ENCODE measurements at regions not wholly inside any gene's neighbourhood (a gene's known extent, or its start where the extent isn't known, plus 50 kb on each side); places are given as distances from the start of the nearest gene placed in this dataset.

DNA sequence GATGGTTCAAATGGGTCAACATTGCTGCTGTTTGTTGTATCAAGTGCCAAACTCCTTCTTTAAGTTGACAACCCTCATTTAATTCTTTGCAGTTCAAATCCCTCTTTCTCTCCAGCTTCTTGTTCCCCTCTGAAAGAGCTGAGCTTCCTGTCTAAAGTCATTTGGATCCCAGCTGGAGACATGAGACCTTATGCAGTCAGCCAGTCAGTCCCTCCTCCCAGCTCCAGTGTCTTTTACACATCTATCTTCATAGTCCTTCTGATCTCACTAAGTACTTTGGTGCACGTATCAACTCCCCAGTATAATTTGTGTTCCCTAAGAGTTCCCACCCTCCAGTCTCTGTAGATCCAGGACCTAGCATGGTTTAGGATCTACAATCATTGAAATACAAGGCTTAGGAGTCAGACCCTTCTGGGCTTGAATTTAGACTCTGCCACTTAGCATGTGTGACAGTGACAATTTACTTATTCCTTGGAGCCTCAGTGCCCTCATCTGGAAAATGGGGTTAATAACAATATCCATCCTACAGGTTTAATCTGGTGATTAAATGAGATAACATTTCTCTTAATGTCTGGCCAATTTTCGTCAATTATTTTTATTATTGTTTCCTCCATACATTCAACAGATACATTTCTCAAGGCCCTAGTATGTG is 102.8 kb upstream of the SEMA6D start:
- DNase-seq = no peak

DNA sequence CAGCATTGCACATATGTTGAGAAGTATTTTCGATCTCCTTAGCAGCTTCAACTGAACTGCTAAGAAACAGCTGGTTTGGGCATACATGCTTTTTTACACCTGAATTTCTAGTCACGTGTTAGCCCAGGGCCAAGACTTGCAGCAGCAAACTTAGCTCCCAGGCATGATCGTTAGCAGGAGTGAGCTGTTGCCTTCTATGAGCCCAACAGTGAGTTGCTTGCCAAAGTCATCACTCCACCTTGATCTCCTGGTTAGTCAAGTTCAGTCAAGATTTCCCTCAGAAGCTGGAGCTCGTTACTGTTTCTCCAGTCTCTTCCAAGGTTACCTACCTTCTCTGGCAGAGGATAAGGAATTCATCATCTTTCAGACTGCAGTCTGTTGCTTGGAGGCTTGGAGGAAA is 100.4 kb upstream of the SEMA6D start:
- no peak for DNase-seq

DNA sequence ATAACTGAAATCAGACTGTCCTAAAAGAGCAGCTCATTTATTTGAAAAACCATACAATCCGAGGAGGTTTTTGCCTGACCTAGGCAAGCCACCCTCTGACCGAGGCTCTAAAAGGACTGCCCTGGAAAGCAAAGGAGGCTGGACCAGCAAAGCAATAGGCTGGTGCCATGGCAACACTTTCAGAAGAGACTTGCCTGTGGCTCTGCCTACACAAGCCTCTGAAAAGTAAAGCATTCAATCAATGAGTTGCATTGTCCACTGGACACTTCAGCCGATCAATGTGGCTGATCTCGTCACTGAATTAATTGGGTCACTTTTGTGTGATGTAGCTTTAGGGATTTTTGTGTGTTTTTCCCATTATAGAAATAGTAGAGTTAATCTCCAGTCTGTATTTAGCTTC is 99.1 kb upstream of the SEMA6D start:
- DNase-seq = no peak

DNA sequence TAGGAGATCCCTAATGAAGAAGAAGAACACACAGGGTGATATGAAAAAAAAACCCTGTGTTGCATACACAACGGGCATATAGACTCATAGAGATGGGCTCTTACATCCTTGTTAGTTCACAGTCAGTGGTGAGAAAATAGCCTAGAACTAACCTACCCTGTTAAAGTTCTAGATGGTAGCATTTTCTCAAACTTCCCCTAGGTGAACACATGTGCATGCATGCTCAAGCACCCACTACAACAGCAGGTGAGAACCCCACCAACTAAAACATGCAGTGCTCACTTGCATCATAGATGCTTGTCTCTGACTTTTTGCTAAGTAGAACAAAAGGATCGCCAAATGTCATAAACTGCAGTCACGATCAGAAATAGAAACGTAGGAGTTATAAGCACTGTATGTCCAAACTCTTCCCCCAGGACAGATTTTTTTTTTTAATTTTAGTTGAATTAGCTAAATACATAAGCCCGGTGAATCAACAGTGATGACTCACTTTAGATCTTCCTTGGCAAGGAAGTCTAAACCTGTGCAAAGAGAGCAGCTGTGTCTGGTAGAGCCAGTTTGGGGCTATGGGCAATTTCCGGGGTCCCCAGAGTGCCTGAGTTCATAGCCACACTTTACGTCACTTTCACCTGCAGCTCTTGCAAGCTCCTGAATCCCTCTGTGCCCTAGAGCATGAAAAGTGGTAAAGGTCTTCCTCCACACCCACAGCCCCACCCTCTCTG is 96.2 kb upstream of the SEMA6D start:
- DNase-seq = no peak

DNA sequence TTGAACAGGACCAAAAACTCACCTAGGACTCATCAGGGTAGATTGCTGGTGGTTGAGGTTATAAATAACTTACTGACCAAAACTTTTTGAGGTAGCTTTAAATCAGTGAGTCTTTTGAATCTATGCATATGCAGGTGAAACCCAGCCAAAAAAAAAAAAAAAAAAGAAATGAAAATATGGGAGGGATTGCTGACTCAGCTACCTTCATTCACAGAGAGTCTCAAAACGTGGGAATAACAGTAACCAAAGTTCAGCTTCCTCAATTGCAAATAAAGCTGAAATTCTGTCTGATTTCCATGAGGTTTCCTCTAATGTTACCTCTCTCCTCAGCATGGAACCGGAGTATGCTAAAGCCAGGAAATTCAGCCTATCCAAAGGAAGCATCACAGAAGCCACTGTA is 95.2 kb upstream of the SEMA6D start:
- no peak for DNase-seq

DNA sequence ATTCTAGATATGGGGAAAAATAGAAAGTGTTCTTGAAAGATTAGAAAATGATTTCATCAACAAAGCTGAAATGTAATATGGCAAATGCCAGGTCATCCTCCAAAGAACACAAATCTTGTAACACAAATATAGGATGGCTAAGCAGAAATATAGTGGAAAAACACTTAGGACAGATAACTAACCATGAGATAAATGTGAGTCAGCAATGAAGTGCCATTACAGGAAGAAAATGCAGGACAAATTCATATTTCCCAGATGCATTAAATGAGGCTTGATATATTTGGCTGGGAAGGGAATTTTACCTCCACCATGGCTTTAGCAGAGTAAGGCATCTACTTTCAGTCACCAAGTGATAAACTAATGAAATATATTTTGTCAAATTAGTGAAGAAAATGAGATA is 92.8 kb upstream of the SEMA6D start:
- no peak for DNase-seq

DNA sequence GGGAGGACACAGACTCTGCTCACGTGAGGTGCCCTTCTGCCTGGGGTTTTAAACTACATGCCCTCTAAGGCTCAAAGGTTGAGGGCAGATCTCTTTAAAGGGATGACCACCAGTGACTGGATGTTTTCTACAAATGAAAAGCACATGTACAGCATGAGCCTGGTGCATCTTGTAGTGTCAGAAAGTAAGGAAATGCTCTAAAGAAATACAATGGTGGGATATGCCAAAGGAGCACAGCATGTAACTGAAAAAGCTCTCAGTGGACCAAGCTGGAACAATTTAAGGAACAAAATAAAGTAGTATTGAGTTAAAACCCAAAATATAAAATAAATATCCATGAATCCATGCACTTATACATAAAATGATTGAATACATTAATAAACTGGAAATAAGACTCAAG is 78.3 kb upstream of the SEMA6D start:
- no peak for DNase-seq

DNA sequence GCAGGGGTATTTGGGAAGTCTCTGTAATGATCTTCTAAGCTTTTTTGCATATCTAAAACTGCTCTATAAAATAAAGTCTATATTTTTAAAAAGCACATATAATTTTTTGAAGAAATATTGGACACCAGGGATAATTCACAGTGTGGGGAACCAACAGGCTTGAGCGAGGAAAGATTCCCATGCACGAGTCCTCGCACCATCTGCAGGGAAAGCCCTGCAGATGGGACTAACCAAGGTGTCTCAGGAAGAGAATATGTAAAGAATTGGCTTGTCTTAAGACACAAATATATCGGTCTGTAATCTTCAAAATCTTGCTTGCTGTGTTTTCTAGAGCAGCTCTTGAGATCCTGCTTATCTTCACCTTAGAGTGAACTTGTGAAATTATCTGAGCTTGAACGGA is 77.2 kb upstream of the SEMA6D start:
- no peak for DNase-seq

DNA sequence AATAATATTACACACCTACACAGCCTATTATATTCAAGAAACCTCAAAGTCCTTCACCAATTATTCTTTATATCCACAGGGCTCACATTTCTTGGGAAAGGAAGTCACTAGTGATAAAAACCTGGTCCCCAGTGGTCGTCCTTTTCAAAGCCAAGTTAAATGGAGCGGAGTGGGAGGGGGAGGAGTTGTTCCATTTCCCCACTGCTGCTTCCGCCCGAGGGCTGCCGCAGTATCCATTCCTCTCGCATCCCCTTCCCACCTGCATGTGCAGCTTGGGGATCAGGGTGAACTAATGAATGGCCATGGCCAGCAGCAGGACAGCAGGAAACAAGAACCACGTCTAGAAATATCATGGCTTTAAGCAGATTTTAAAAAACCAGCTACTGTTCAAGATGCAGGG is 76.4 kb upstream of the SEMA6D start:
- no peak for DNase-seq

DNA sequence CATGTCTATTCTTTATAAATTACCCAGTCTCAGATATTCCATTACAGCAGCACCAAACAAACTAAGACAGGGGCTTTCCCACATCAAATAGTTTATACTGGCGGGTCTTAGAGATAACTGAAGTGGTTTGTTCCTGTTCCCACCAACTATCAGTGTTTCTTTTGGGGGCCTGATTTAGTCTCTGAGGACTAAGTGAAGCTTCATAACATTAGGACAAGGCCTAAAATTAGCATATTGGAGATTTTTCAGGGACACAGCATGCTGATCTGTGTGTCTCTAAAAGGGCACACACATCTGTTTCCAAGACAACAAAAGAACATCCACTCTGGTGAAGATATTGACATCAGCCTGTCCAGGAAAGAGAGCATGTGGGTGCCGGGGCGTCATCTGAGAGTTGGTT is 72.6 kb upstream of the SEMA6D start:
- DNase-seq = no peak

DNA sequence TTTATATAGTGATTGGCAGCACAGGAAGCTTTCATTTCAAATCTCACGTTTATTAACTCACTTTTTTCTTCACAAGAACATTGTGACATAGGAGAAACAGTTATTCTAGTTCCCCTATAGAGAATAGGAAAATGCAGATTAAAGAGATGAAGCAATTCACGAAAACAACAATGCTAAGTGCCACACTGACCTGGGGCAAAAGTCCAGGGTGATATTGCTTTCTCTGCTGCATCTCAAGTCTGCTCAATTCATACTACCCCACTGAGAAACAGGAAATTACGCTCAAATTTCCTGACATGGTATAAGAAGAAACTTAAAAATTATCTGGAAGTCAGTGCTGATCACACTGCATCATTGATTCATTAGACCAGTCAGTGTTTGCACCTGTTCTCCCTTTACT is 66.7 kb upstream of the SEMA6D start:
- no peak for DNase-seq

DNA sequence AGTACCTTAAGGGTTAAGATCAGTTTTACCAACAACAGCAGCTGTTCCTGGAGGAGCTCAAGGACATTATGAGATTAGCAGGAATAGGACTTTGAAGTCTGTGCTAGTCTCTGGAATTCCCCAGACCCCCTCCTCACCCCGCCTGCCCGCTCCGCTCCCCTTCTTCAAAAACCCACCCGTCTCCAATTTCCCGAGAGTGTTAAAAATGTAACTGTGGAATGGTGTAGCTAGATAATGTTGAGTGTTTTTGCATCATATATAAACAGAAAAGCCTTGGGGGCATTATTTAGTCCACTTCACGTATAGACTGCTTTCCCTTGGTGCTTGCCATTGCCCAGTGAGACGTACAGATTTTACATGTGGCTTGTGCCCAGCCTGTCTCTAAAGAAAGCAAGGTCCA is 65.0 kb upstream of the SEMA6D start:
- no peak for DNase-seq

DNA sequence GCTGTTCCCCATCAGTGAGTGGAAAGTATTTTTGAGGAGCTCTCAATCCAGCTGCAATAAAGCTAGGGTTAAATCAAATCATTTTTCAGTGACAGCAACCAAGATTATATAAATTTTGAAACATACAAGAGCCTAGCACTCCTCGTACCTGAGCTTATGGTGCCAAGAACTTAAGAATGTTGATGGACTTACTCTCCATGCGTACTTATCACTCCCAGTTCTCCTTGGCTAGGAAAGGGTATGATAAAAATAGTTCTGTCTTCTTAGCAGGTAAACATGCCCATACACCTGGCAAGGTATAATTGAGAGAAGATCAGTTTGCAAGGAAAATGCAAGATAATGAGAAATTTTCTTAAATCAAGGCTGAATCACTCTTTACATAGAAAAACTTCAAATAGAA is 64.5 kb upstream of the SEMA6D start:
- DNase-seq = no peak

DNA sequence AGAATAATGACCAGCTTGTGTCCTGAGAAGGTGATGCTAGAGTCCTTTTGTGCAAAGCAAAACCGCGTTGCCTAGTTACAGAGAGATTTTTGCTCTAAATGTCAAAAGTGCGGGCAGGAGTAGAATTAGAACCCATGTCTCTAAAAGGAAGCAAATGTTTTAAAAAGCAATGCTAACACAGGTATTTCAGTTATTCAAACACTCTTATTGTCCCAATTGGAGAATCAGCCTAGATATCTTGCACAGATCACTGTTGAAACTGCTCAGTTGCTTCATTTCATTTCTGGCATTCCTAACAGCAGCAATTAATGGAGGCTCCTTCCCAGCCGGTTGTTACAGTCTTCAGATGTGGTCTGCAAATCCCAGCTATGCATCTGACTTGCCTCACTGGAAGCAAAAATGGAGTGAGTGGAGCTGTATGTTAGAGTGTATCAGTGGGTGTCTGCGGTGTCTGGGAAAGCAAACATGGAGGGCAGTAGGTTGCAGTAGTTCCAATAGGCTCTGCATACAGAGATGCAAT is 55.6 kb upstream of the SEMA6D start:
- no peak for DNase-seq

DNA sequence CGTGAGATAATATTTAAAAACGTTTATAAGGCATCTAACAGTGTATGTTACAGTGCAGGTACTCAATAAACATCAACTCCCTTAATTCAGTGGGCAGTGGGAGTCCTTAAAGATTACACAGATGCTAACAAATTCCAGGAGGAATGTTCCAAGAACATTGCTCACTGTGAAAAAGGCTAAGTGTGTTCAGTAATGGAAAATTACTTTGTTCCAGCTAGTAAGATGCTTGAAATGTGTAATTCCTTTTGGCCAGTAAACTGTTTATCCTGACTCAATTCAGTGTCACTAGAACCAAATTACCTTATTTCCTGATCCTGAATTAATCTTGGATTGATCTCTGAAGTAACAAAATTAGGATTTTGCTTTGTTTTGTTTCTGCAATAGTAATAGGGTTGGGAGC is 54.2 kb upstream of the SEMA6D start:
- no peak for DNase-seq

Data from NCI-H1092 treated with DMSO at 0.1 percent for 48 hours (cell line).